H9 (cell line): ENCODE measurements at regions not wholly inside any gene's neighbourhood (a gene's known extent, or its start where the extent isn't known, plus 50 kb on each side); places are given as distances from the start of the nearest gene placed in this dataset.

Source experiments
- DNase-seq: peaks from one replicate; pipeline ENCODE4 v3.0.0-alpha.2; 2017
- H2AFZ ChIP-seq: one replicate; pipeline ENCODE4 v1.6.1; 2013; ENCODE audit warnings: mild to moderate bottlenecking, low read length, control low read depth, moderate library complexity
- H2AK5ac ChIP-seq: 2 replicates; pipeline ENCODE4 v1.6.1; 2013; ENCODE audit warnings: low read length, control low read depth, mixed read lengths; ENCODE audit not compliant: insufficient read length
- H2BK120ac ChIP-seq: one replicate; pipeline ENCODE4 v1.6.1; 2013; ENCODE audit warnings: low read depth, mild to moderate bottlenecking, low read length, control low read depth, inconsistent platforms; ENCODE audit not compliant: poor library complexity, severe bottlenecking
- H2BK12ac ChIP-seq: 2 replicates; pipeline ENCODE4 v1.6.1; 2013; ENCODE audit warnings: low read length, control low read depth, mixed read lengths, low read depth; ENCODE audit not compliant: insufficient read length
- H2BK15ac ChIP-seq: 2 replicates; pipeline ENCODE4 v1.6.1; 2013; ENCODE audit warnings: low read depth, low read length, control low read depth
- H2BK20ac ChIP-seq: one replicate; pipeline ENCODE4 v1.6.1; 2013; ENCODE audit warnings: low read depth, mild to moderate bottlenecking, low read length, control low read depth, inconsistent platforms; ENCODE audit not compliant: poor library complexity, severe bottlenecking
- H2BK5ac ChIP-seq: 2 replicates; pipeline ENCODE4 v1.6.1; 2013; ENCODE audit warnings: low read length, control low read depth, mixed read lengths; ENCODE audit not compliant: insufficient read length
- H3K14ac ChIP-seq: 2 replicates; pipeline ENCODE4 v1.6.1; 2013; ENCODE audit warnings: low read length, control low read depth; ENCODE audit not compliant: insufficient read depth
- H3K18ac ChIP-seq: 2 replicates; pipeline ENCODE4 v1.6.1; 2013; ENCODE audit warnings: low read depth, mild to moderate bottlenecking, mixed read lengths, low read length, control low read depth; ENCODE audit not compliant: insufficient read length
- H3K23ac ChIP-seq: 2 replicates; pipeline ENCODE4 v1.6.1; 2013; ENCODE audit warnings: low read length, control low read depth, mixed read lengths, low read depth; ENCODE audit not compliant: insufficient read length
- H3K23me2 ChIP-seq: 2 replicates; pipeline ENCODE4 v1.6.1; 2013; ENCODE audit warnings: low read depth, mild to moderate bottlenecking, mixed read lengths, low read length, control low read depth; ENCODE audit not compliant: insufficient read length, poor library complexity, severe bottlenecking
- H3K27ac ChIP-seq: 2 replicates; pipeline ENCODE4 v1.5.1; 2013; ENCODE audit warnings: low read length, control low read depth, mixed read lengths, low read depth; ENCODE audit not compliant: insufficient read length
- H3K27me3 ChIP-seq: 2 replicates; pipeline ENCODE4 v1.6.1; 2013; ENCODE audit warnings: low read length, control low read depth, inconsistent platforms; ENCODE audit not compliant: insufficient read depth
- H3K4ac ChIP-seq: 2 replicates; pipeline ENCODE4 v1.6.1; 2013; ENCODE audit warnings: low read depth, mild to moderate bottlenecking, control low read depth, inconsistent platforms, low read length, moderate library complexity
- H3K4me1 ChIP-seq: 2 replicates; pipeline ENCODE4 v1.6.1; 2013; ENCODE audit warnings: low read length, control low read depth, inconsistent platforms; ENCODE audit not compliant: insufficient read depth
- H3K4me2 ChIP-seq: 2 replicates; pipeline ENCODE4 v1.6.1; 2013; ENCODE audit warnings: low read length, control low read depth, mixed read lengths; ENCODE audit not compliant: insufficient read length, insufficient read depth
- H3K56ac ChIP-seq: 2 replicates; pipeline ENCODE4 v1.6.1; 2013; ENCODE audit warnings: low read depth, mild to moderate bottlenecking, mixed read lengths, low read length, control low read depth; ENCODE audit not compliant: insufficient read length
- H3K79me1 ChIP-seq: 2 replicates; pipeline ENCODE4 v1.6.1; 2013; ENCODE audit warnings: low read depth, mild to moderate bottlenecking, moderate library complexity, low read length, control low read depth, inconsistent platforms; ENCODE audit not compliant: insufficient read depth, poor library complexity, severe bottlenecking
- H3K79me2 ChIP-seq: 2 replicates; pipeline ENCODE4 v1.6.1; 2013; ENCODE audit warnings: low read length, control low read depth, inconsistent platforms; ENCODE audit not compliant: insufficient read depth
- H3K9ac ChIP-seq: 2 replicates; pipeline ENCODE4 v1.6.1; 2013; ENCODE audit warnings: low read length, control low read depth, mixed read lengths; ENCODE audit not compliant: insufficient read length; ENCODE audit errors: extremely low read depth
- H3K9me3 ChIP-seq: one replicate; pipeline ENCODE4 v1.6.1; 2013; ENCODE audit warnings: low read depth, low read length, inconsistent platforms; ENCODE audit not compliant: control insufficient read depth
- H3T11ph ChIP-seq: one replicate; pipeline ENCODE4 v1.6.1; 2013; ENCODE audit warnings: mild to moderate bottlenecking, low read length, control low read depth, inconsistent platforms
- H4K20me1 ChIP-seq: one replicate; pipeline ENCODE4 v1.6.1; 2013; ENCODE audit not compliant: control insufficient read depth, insufficient read length, insufficient read depth
- H4K5ac ChIP-seq: 2 replicates; pipeline ENCODE4 v1.6.1; 2013; ENCODE audit warnings: low read depth, mild to moderate bottlenecking, mixed read lengths, low read length, control low read depth; ENCODE audit not compliant: insufficient read length
- H4K8ac ChIP-seq: replicated peaks from 2 replicates; pipeline ENCODE4 v1.6.1; 2013; ENCODE audit warnings: low read length, control low read depth, mixed read lengths, low read depth; ENCODE audit not compliant: insufficient read length
- H4K91ac ChIP-seq: 2 replicates; pipeline ENCODE4 v1.6.1; 2013; ENCODE audit warnings: low read depth, mild to moderate bottlenecking, moderate library complexity, mixed read lengths, low read length, control low read depth; ENCODE audit not compliant: insufficient read length
- H3K27ac Mint-ChIP-seq, 3 experiments: 2 replicates in 2 of 3; 3 replicates in 1 of 3; pipeline ENCODE4 v1.8.0; 2020 to 2021; ENCODE audit warnings: mixed read lengths in 3 of 3, mild to moderate bottlenecking in 1 of 3, moderate library complexity in 1 of 3
- H3K27me3 Mint-ChIP-seq: 2 replicates; pipeline ENCODE4 v1.8.0; 2021; ENCODE audit warnings: low read depth, mild to moderate bottlenecking, moderate library complexity, mixed read lengths
- H3K36me3 Mint-ChIP-seq, 3 experiments: 2 replicates in 2 of 3; 3 replicates in 1 of 3; pipeline ENCODE4 v1.8.0; 2020 to 2021; ENCODE audit warnings: low read depth in 3 of 3, mixed read lengths in 3 of 3; ENCODE audit not compliant: insufficient read depth in 1 of 3
- H3K4me1 Mint-ChIP-seq, 2 experiments: 2 replicates each; pipeline ENCODE4 v1.8.0; 2020; ENCODE audit warnings: mixed read lengths in 2 of 2
- H3K4me3 Mint-ChIP-seq, 2 experiments: 2 replicates in 1 of 2; 3 replicates in 1 of 2; pipeline ENCODE4 v1.8.0; 2020 to 2021; ENCODE audit warnings: mild to moderate bottlenecking in 2 of 2, mixed read lengths in 2 of 2, moderate library complexity in 1 of 2
- H3K9me3 Mint-ChIP-seq, 2 experiments: 2 replicates in 1 of 2; 3 replicates in 1 of 2; pipeline ENCODE4 v1.8.0; 2020; ENCODE audit warnings: mild to moderate bottlenecking in 2 of 2, mixed read lengths in 2 of 2, moderate library complexity in 1 of 2
- WGBS: extraction: QIAGEN DNeasy Blood & Tissue Kit; methylation state at CpG from one replicate; pipeline ENCODE4 v1.1.7; 2013; ENCODE audit warnings: missing lambda C conversion rate, low lambda C conversion rate, mixed read lengths; ENCODE audit not compliant: insufficient read length; ENCODE audit errors: extremely low coverage; 5-methylcytosine and 5-hydroxymethylcytosine counted together
- TF ChIP-seq, protein P1 (sequence below): fragments of 200-600 bp; sonication (generic); conservative IDR thresholded peaks from 3 replicates; pipeline ENCODE4 v1.8.0; 2021; ENCODE audit warnings: antibody characterized with exemption, mild to moderate bottlenecking

- no peak for DNase-seq
- H3K14ac ChIP-seq, result no peak overlapping the region
- no peak overlapping the region for H3K4me3 Mint-ChIP-seq
These were observed 218.1 kb upstream of the NFE2L3 start for GRCh38 chr7:25933921-25934320.

More at GRCh38 chr7:25933921-25934320, 218.1 kb upstream of the NFE2L3 start:
- Histone ChIP-seq H4K8ac (no peak overlapping the region), H2BK120ac (no peak overlapping the region), H3K18ac (no peak overlapping the region), H3K79me2 (no peaks in the 10 kb centered on the region), H3K27me3 (no peaks in the 10 kb centered on the region), H3K4me2 (no peak overlapping the region), H3T11ph (no peak overlapping the region), H2BK5ac (no peak overlapping the region), H3K9me3 (no peaks in the 10 kb centered on the region), H2BK12ac (no peak overlapping the region), H4K20me1 (no peaks in the 10 kb centered on the region), H3K23ac (no peak overlapping the region), H3K27ac (no peak overlapping the region), H2AK5ac (no peak overlapping the region), H3K79me1 (no peaks in the 10 kb centered on the region), H2BK15ac (no peak overlapping the region), H3K23me2 (no peaks in the 10 kb centered on the region), H4K91ac (no peak overlapping the region), H3K9ac (no peak overlapping the region), H3K4me1 (no peaks in the 10 kb centered on the region), H4K5ac (no peak overlapping the region), H3K56ac (no peak overlapping the region), H2AFZ (no peak overlapping the region), H3K4ac (no peak overlapping the region), H2BK20ac (no peak overlapping the region)
- Mint-ChIP-seq H3K36me3 (peaks cover 4 to 18% (median 5%) of the 10 kb centered on the region in 3 experiments; a peak in 4 of 7 replicates), H3K4me1 (no peaks in the 10 kb centered on the region), H3K9me3 (peaks cover 20 to 23% of the 10 kb centered on the region in 2 experiments), H3K27ac (no peak overlapping the region), H3K27me3 (peaks cover 16% of the 10 kb centered on the region)
- WGBS, result no CpG with 5 or more reads among the region's 1 CpG
- TF ChIP-seq, protein P1, sequence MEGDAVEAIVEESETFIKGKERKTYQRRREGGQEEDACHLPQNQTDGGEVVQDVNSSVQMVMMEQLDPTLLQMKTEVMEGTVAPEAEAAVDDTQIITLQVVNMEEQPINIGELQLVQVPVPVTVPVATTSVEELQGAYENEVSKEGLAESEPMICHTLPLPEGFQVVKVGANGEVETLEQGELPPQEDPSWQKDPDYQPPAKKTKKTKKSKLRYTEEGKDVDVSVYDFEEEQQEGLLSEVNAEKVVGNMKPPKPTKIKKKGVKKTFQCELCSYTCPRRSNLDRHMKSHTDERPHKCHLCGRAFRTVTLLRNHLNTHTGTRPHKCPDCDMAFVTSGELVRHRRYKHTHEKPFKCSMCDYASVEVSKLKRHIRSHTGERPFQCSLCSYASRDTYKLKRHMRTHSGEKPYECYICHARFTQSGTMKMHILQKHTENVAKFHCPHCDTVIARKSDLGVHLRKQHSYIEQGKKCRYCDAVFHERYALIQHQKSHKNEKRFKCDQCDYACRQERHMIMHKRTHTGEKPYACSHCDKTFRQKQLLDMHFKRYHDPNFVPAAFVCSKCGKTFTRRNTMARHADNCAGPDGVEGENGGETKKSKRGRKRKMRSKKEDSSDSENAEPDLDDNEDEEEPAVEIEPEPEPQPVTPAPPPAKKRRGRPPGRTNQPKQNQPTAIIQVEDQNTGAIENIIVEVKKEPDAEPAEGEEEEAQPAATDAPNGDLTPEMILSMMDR, result no peak
